ENCODE measurements at regions not wholly inside any gene's neighbourhood (a gene's known extent, or its start where the extent isn't known, plus 50 kb on each side); places are given as distances from the start of the nearest gene placed in this dataset.

- DNase-seq (ENCODE audit: low read depth), result no peak
- TF ChIP-seq MYC (IDR thresholded peaks at IDR 0.05; ENCODE audit: low read depth, low read length) (no peak), POLR2A (IDR thresholded peaks at IDR 0.05; ENCODE audit: extremely low read depth, insufficient read length) (no peak), CTCF (IDR thresholded peaks at IDR 0.05; ENCODE audit: low read depth, low read length) (no peak)
- TF ChIP-seq, protein P1, sequence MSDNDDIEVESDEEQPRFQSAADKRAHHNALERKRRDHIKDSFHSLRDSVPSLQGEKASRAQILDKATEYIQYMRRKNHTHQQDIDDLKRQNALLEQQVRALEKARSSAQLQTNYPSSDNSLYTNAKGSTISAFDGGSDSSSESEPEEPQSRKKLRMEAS (IDR thresholded peaks at IDR 0.05; ENCODE audit: low read depth, low read length), result no peak
These were observed 177.5 kb upstream of the TNP1 start for GRCh38 chr2:217037353-217037752.

DNA sequence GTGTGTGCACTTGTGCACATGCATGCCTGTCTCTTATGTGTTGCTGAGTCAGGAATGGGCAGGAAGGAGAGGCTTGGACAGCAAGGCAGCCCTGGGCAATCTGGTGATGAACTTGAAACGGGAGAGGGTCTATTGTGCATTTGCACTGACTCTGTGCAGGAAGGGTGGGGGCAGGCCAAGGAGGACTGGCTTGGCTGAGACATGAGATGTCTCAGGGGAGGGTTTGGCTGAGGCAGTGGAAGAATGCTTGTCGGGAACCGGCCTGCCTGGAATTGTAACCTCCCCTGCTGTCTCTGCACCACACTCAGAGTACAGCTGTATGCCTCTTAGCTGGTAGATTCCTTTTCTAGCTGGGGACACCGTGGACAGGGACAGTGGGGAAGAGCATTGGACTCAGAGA is 176.1 kb upstream of the TNP1 start:
- no peak overlapping the region for H3K4me3 ChIP-seq (ENCODE audit: low read depth, low read length)
- no peak for DNase-seq (ENCODE audit: low read depth)
- TF ChIP-seq POLR2A (IDR thresholded peaks at IDR 0.05; ENCODE audit: extremely low read depth, insufficient read length), result no peak
- TF ChIP-seq, protein P1 (IDR thresholded peaks at IDR 0.05; ENCODE audit: low read depth, low read length), result no peak
- TF ChIP-seq MYC (IDR thresholded peaks at IDR 0.05; ENCODE audit: low read depth, low read length), result no peak
- TF ChIP-seq CTCF (IDR thresholded peaks at IDR 0.05; ENCODE audit: low read depth, low read length), result no peak

More at GRCh38 chr2:217037353-217037752, 177.5 kb upstream of the TNP1 start:
- no peak overlapping the region for H3K4me3 ChIP-seq (ENCODE audit: low read depth, low read length)

GRCh38 chr2:217033186-217033585 is 173.3 kb upstream of the TNP1 start:
- no peak overlapping the region for H3K4me3 ChIP-seq (ENCODE audit: low read depth, low read length)
- TF ChIP-seq MYC (IDR thresholded peaks at IDR 0.05; ENCODE audit: low read depth, low read length), result no peak
- TF ChIP-seq CTCF (IDR thresholded peaks at IDR 0.05; ENCODE audit: low read depth, low read length), result no peak
- TF ChIP-seq, protein P1 (IDR thresholded peaks at IDR 0.05; ENCODE audit: low read depth, low read length), result no peak
- no peak for TF ChIP-seq POLR2A (IDR thresholded peaks at IDR 0.05; ENCODE audit: extremely low read depth, insufficient read length)
- DNase-seq (ENCODE audit: low read depth), result no peak

DNA sequence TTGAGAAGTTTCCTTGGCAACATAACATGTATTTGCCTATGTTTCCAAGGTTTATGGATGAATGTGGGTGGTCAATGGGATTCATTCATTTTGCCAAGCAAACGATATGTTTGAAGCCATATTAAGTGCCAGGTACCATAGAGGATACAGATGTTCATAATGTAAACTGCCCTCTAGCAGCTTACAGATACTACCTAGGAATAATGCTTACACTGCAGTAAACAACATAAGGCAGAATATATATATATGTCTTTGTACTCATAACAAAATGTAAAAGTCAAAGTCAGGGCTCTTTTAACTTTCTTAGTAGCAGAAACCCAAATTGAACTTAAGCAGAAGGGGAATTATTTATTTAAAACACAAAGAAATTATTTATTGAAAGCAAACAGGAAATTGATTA is 171.6 kb upstream of the TNP1 start:
- no peak overlapping the region for H3K4me3 ChIP-seq (ENCODE audit: low read depth, low read length)
- TF ChIP-seq POLR2A (IDR thresholded peaks at IDR 0.05; ENCODE audit: extremely low read depth, insufficient read length), result no peak
- no peak for TF ChIP-seq MYC (IDR thresholded peaks at IDR 0.05; ENCODE audit: low read depth, low read length)
- no peak for TF ChIP-seq CTCF (IDR thresholded peaks at IDR 0.05; ENCODE audit: low read depth, low read length)
- TF ChIP-seq, protein P1 (IDR thresholded peaks at IDR 0.05; ENCODE audit: low read depth, low read length), result no peak
- no peak for DNase-seq (ENCODE audit: low read depth)

DNA sequence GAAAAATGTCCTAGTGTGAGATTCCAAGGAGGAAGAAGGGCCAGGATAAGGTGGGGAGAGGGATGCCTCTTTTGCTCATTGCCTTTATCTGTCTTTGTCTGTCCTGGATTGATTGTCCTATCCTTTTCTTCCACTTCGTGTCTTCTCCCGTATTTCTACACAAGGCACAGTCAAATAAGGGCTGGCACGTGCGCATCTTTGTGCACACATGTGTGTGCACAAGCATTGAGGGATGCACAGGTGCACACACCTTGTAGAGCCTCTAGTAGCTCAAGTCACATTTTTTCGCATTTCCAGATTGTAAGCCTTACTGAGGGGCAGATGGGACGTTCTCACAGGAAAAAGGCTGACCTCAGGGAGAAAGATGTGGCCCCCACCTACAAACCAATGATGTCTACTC is 170.2 kb upstream of the TNP1 start:
- no peak overlapping the region for H3K4me3 ChIP-seq (ENCODE audit: low read depth, low read length)
- DNase-seq (ENCODE audit: low read depth), result no peak
- no peak for TF ChIP-seq MYC (IDR thresholded peaks at IDR 0.05; ENCODE audit: low read depth, low read length)

GRCh38 chr2:217028128-217028527 is 168.3 kb upstream of the TNP1 start:
- no peak for DNase-seq (ENCODE audit: low read depth)
- H3K4me3 ChIP-seq (ENCODE audit: low read depth, low read length), result no peak overlapping the region
- TF ChIP-seq POLR2A (IDR thresholded peaks at IDR 0.05; ENCODE audit: extremely low read depth, insufficient read length), result no peak
- TF ChIP-seq, protein P1 (IDR thresholded peaks at IDR 0.05; ENCODE audit: low read depth, low read length), result no peak
- no peak for TF ChIP-seq CTCF (IDR thresholded peaks at IDR 0.05; ENCODE audit: low read depth, low read length)
- no peak for TF ChIP-seq MYC (IDR thresholded peaks at IDR 0.05; ENCODE audit: low read depth, low read length)

Measured in NB4 (cell line).